GM12873 (cell line): ENCODE measurements at regions not wholly inside any gene's neighbourhood (a gene's known extent, or its start where the extent isn't known, plus 50 kb on each side); places are given as distances from the start of the nearest gene placed in this dataset.

Experiments
- TF ChIP-seq, protein P1 (sequence below): IDR thresholded peaks from 2 replicates; pipeline ENCODE4 v1.5.1; 2012; ENCODE audit warnings: low read depth, mild to moderate bottlenecking, moderate library complexity, low read length, control low read depth; ENCODE audit not compliant: insufficient read depth; ENCODE audit errors: missing control alignments

DNA sequence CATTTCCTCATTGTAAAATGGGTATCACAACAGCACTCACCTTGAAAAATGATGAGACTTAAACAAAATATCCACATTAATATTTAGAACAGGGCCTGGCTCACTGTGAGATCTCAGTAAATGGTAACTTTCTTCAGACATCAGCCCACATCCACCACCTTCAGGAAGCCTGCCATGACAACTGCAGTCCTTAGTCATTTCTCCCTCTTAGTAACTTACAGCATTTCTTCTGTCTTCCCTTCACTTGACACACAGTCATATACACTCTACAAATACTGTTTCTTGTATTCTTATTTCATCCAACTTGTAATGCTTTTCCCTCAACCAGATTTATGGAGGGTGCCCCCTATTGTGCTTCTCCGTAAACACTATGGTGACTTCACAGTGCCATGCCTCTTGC is 263.0 kb downstream of the ZNF516 start:
- TF ChIP-seq, protein P1, sequence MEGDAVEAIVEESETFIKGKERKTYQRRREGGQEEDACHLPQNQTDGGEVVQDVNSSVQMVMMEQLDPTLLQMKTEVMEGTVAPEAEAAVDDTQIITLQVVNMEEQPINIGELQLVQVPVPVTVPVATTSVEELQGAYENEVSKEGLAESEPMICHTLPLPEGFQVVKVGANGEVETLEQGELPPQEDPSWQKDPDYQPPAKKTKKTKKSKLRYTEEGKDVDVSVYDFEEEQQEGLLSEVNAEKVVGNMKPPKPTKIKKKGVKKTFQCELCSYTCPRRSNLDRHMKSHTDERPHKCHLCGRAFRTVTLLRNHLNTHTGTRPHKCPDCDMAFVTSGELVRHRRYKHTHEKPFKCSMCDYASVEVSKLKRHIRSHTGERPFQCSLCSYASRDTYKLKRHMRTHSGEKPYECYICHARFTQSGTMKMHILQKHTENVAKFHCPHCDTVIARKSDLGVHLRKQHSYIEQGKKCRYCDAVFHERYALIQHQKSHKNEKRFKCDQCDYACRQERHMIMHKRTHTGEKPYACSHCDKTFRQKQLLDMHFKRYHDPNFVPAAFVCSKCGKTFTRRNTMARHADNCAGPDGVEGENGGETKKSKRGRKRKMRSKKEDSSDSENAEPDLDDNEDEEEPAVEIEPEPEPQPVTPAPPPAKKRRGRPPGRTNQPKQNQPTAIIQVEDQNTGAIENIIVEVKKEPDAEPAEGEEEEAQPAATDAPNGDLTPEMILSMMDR = no peak

DNA sequence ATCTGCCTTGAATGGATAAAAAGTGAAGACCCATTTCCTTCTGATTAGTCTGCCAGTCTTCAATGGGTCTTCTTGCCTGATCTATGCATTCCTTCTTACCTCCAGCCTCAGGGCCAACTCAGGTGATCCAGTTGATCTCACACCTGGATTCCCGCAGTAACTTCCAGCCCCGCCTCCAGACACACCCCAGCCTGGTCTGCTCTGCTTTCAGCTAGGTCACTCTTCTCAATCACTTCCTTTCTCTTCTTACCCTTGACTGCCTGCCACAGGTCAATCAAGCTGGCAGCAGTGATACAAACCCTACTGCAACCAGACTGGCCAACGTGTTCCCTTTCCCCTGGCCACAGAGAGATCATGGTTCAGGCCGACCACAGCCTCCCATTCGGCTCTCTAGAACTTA is 263.6 kb downstream of the ZNF516 start:
- TF ChIP-seq, protein P1 = no peak

DNA sequence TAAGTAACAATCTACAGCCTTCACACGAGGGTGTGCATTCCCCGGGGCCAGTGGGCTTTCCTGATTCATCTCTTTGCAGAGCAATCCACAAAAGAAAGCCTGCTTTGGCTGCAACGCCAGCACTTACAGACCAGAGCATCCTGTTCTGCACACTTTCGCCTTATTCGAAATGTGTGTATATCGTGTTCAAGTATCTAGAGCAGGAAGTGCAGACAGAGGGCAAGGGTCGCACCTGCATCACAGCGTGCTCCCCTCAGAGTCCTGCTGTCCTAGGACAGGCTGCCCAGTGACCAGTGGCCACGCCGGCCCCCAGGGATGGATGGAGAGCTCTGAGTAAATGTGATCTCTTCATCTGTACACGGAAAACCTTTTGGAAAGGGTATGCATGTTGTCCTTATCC is 264.3 kb downstream of the ZNF516 start:
- TF ChIP-seq, protein P1 = no peak

DNA sequence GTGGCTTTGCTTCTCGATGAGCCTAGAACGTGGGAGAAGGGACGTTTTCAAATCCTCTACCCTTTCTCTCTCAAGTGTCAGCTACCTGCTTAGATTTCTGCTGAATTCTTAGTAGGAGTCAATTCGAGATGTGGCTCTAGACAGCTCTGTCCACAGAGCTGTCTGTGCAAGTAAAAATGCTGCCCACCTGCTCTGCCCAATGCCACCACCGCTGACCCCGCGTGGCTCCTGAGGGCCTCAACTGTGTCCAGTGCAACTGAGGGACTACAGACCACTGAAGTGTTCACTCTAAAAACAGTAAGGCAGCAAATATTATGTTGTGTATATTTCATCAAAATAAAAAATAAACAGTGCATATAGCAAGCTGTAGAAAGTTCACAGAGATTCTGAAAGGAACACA is 266.3 kb downstream of the ZNF516 start:
- TF ChIP-seq, protein P1 = no peak

DNA sequence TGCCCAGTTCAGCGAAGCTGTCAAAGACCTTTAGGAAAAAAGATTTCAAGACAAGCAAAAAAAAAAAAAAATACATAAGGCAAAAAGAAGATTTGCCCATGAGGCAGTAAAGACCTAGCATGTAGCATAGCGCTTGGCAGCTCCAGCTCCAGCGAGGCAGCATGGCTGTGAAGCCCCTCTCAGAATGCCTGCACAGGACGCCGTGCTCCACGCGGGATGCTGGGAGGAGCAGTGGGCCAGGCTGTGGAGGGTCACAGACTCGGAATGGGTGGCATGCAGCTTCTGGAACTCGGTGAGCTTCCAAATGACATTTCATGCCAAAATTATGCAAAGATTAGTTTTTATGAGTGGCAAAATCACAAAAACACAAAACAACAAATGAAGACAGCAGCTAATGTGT is 267.3 kb downstream of the ZNF516 start:
- TF ChIP-seq, protein P1 = no peak

DNA sequence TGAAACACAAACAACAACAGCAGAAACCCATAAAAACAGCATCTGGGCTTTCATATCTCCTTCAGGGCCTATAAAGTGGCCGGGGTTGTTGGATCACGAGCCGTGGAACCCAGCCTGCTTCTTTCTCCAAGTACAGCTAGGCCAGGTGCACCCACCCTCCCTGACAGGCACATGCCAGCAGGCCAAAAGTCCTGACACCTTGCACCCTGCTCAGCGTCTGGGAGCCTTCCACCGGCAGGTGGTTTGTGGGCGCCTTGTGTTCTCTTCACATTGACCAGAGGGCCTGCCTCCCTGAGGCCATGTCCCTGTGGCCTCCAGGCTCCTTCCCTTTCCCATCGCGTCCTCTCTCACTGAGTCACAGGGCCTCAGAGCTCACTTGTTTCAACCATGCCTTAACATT is 271.6 kb downstream of the ZNF516 start:
- TF ChIP-seq, protein P1 = no peak

DNA sequence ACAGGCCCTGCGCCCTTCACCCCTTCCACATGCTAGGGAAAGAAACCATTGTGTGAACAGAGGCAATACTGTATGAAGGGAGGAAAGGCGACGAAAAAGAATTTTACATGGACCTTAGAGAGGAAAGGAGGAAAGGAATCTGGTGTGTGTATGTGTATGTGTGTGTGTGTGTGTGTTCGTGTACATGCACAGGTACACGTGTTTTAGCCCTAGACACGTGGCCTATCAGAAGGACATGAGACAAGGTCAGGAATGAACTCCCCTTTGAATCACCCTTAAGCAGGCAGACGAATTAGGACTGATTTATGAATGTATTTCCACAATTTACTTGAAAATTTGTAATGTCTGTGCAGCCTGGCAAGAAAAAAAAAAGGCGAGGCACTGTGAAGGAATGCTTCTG is 276.0 kb downstream of the ZNF516 start:
- TF ChIP-seq, protein P1 = no peak

DNA sequence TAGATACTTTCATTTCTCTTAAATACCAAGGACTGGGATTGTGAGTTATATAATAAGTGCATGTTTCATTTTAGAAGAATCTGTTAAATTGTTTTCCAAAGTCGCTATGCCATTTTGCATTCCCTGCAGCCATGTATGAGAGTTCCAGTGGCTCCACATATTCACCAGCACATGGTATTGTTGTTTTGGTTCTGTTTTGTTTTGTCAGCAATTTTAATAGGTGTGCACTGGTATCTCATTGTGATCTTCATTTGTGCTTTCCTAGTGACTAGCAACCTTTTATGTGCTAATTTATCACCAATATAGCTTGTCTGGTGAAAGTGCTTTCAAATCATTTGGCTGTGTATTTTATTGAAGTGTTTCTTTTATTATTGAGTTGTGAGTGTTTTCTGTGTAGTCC is 278.9 kb downstream of the ZNF516 start:
- TF ChIP-seq, protein P1 = no peak
